CD4-positive, alpha-beta memory T cell (primary cell): ENCODE measurements at regions not wholly inside any gene's neighbourhood (a gene's known extent, or its start where the extent isn't known, plus 50 kb on each side); places are given as distances from the start of the nearest gene placed in this dataset.
"Not testable (repeated sequence)": the region's sequence is repeated elsewhere in the genome, so short reads cannot be mapped to it uniquely, and the experiment has no call there.

Source experiments
- CTCF ChIA-PET: fragments of 350-600 bp; sonication (Branson Sonifier 250); formaldehyde crosslinking; loops from one replicate; lab custom pipeline; 2021; ENCODE audit warnings: inconsistent platforms; ENCODE audit not compliant: partially characterized antibody; lab: Charles Lee
- POLR2A ChIA-PET: fragments of 350-600 bp; sonication (Branson Sonifier 250); formaldehyde crosslinking; loops from one replicate; lab custom pipeline; 2021; ENCODE audit not compliant: partially characterized antibody; lab: Charles Lee
- DNase-seq, 5 donors: peaks; one replicate each; pipeline versions ENCODE4 v3.0.0 to v3.0.0-alpha.2; 2020 to 2022; ENCODE audit warnings: mixed read lengths in 1 of 5
- H3K27ac ChIP-seq: one replicate; pipeline ENCODE4 v1.7.0; 2013; ENCODE audit warnings: low read depth, low read length
- H3K27me3 ChIP-seq: 2 replicates; pipeline ENCODE4 v1.7.0; 2013; ENCODE audit warnings: mild to moderate bottlenecking, low read length, moderate library complexity; ENCODE audit not compliant: insufficient read depth
- H3K36me3 ChIP-seq: 2 replicates; pipeline ENCODE4 v1.7.0; 2013; ENCODE audit warnings: mild to moderate bottlenecking, low read length, moderate library complexity; ENCODE audit not compliant: insufficient read depth
- H3K4me1 ChIP-seq: 2 replicates; pipeline ENCODE4 v1.7.0; 2013; ENCODE audit warnings: mild to moderate bottlenecking, low read length, moderate library complexity; ENCODE audit not compliant: insufficient read depth
- H3K4me3 ChIP-seq, 2 donors: one replicate each; pipeline ENCODE4 v1.7.0; 2013; ENCODE audit warnings: low read length in 2 of 2, mild to moderate bottlenecking in 1 of 2
- H3K9me3 ChIP-seq, 2 donors: one replicate each; pipeline ENCODE4 v1.7.0; 2013; ENCODE audit warnings: low read length in 2 of 2, control low read depth in 1 of 2; ENCODE audit not compliant: control insufficient read depth in 1 of 2
- H3K27ac Mint-ChIP-seq, 7 donors: one replicate each; pipeline ENCODE4 v1.8.0; 2020 to 2021; ENCODE audit warnings: mixed read lengths in 7 of 7, mild to moderate bottlenecking in 6 of 7, inconsistent platforms in 3 of 7, moderate library complexity in 3 of 7
- H3K27me3 Mint-ChIP-seq, 2 donors: one replicate each; pipeline ENCODE4 v1.8.0; 2020 to 2021; ENCODE audit warnings: mixed read lengths in 2 of 2
- H3K36me3 Mint-ChIP-seq, 2 donors: one replicate each; pipeline ENCODE4 v1.8.0; 2020 to 2021; ENCODE audit warnings: mixed read lengths in 2 of 2, inconsistent platforms in 1 of 2, mild to moderate bottlenecking in 1 of 2
- H3K4me1 Mint-ChIP-seq, 4 donors: one replicate each; pipeline ENCODE4 v1.8.0; 2020 to 2021; ENCODE audit warnings: mixed read lengths in 4 of 4, mild to moderate bottlenecking in 1 of 4
- H3K4me3 Mint-ChIP-seq, 8 donors: one replicate each; pipeline ENCODE4 v1.8.0; 2020 to 2021; ENCODE audit warnings: mixed read lengths in 8 of 8, mild to moderate bottlenecking in 7 of 8, moderate library complexity in 6 of 8, inconsistent platforms in 3 of 8
- H3K9me3 Mint-ChIP-seq, 8 donors: one replicate each; pipeline ENCODE4 v1.8.0; 2020 to 2021; ENCODE audit warnings: mixed read lengths in 8 of 8, mild to moderate bottlenecking in 5 of 8, inconsistent platforms in 3 of 8, moderate library complexity in 1 of 8
- intact Hi-C: fragments of 100-400 bp; cut with micrococcal nuclease; formaldehyde crosslinking; loops from one replicate; pipeline ENCODE4 v1.15.1; 2023

DNA sequence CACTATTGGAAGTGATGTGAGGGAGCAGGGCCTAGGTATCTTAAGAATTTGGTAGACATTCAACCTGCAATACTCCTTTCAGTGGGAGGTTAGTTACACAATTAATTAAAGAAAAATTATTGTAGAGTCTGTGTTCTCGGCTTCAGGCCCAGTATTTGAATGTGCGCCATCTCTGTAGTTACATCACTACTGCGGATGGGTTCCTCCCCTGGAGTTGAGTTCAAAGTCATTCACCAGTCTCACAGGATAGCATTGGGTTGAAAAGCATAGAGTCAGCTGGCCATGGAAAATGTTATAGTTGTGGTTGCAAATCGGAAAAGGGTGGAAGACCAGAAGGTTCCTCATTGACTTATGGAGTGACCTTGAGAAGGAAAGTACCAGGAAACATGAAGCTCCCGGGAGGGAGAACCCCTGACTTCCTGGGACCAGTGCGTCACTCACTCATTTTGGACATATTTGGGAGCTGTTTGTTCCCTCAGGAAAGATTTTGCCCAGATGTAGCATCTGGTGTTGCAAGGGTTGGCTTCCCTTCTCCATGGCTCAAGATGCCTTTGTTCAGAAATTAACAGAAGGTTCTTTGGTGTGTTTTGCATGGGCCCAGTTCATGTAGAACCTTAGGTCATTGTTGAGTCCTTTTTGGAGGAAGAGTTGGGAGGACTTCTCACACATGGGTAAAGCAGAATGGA is 111.8 kb downstream of the SRGAP2 start:
- H3K27ac ChIP-seq, H3K4me1 ChIP-seq, H3K4me3 Mint-ChIP-seq, H3K9me3 Mint-ChIP-seq, H3K4me1 Mint-ChIP-seq, H3K4me3 ChIP-seq, H3K36me3 ChIP-seq, H3K27ac Mint-ChIP-seq, H3K27me3 Mint-ChIP-seq, H3K9me3 ChIP-seq, POLR2A ChIA-PET, H3K36me3 Mint-ChIP-seq, intact Hi-C loops, CTCF ChIA-PET, H3K27me3 ChIP-seq: not testable (repeated sequence)
- peak in 1 of 5 donors; percentile 16 for DNase-seq

DNA sequence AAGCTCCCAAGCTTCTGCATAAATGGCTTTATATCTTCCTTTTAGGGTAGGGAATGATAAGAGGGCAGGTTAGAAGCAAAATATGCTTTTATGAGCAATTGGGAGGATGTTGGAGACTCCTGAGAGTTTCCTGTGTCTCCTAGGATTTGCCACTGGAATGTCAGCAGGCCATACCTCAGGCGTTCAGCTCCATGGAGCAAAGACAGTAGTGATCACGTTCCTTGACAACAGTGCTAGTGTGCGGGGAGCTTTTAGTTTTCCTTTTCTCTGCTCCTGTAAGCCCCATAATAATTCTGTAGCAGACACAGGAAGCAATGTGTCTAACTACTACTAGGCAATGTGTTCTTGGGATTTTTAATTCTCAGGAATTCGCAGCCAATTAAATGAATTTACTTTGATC is 113.6 kb downstream of the SRGAP2 start:
- CTCF ChIA-PET, result not testable (repeated sequence)

DNA sequence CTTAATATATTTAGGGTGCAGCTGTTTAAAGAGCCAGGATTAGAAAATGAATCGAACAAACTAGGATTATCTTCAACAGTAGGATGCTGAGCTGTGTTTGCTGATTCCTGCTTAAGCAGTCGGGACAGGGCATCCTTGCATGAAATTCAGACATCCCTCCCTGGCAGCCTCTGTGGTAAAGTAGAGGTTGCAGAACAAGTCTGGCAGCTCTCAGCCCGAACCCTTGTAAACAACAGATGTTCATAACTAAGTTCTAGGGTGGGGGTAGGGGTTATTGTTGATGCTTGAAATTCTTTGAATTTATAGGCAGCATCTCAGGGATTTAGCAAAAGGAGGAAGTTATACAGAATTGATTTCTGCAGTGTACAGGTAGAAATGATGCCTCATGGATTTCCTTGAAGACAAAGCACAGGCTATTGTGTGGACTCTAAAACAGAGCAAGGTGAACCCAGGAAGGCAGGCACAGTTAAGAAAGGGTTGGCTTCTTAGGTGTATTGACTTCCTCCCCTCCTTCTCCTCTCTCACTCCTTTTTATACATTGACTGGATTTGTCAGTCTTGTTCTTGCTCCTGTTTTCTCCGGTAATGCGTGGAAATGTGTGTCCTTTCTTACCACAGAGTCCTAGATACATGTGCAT is 114.7 kb downstream of the SRGAP2 start:
- H3K36me3 Mint-ChIP-seq, H3K4me3 Mint-ChIP-seq, H3K27me3 ChIP-seq, H3K9me3 ChIP-seq, H3K27me3 Mint-ChIP-seq, H3K4me1 ChIP-seq, H3K27ac ChIP-seq, DNase-seq, intact Hi-C loops, H3K9me3 Mint-ChIP-seq, POLR2A ChIA-PET, CTCF ChIA-PET, H3K4me3 ChIP-seq, H3K27ac Mint-ChIP-seq, H3K36me3 ChIP-seq, H3K4me1 Mint-ChIP-seq: not testable (repeated sequence)

More for the DNA sequence above, 113.6 kb downstream of the SRGAP2 start:
- H3K4me3 ChIP-seq, H3K9me3 Mint-ChIP-seq, H3K27me3 Mint-ChIP-seq, H3K36me3 Mint-ChIP-seq, H3K27ac ChIP-seq, intact Hi-C loops, H3K27me3 ChIP-seq, H3K4me3 Mint-ChIP-seq, H3K36me3 ChIP-seq, H3K4me1 ChIP-seq, H3K4me1 Mint-ChIP-seq, H3K9me3 ChIP-seq, H3K27ac Mint-ChIP-seq, POLR2A ChIA-PET, DNase-seq: not testable (repeated sequence)

DNA sequence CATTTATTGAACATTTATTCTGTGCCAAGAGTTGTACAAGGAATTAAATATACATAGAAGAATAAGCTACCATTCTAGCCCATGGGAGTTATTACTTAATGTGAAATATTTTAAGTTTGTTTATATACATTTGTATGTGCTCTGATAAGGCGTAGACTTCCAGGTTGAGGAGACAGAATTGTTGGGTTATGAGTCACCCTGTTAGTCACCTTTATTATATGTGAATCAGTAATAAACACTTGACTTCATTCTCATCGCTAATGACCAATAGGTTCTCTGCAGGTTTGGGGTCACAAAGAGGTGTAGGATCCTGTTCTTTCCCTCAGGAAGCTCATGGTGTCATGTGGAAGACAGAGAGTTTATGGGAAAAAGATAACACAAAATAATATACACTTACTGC is 116.9 kb downstream of the SRGAP2 start:
- H3K36me3 ChIP-seq, DNase-seq, H3K9me3 Mint-ChIP-seq, CTCF ChIA-PET, H3K36me3 Mint-ChIP-seq, H3K27ac Mint-ChIP-seq, H3K27me3 Mint-ChIP-seq, intact Hi-C loops, H3K9me3 ChIP-seq, H3K4me3 ChIP-seq, H3K4me3 Mint-ChIP-seq, H3K4me1 ChIP-seq, H3K27me3 ChIP-seq, H3K4me1 Mint-ChIP-seq, H3K27ac ChIP-seq, POLR2A ChIA-PET: not testable (repeated sequence)

DNA sequence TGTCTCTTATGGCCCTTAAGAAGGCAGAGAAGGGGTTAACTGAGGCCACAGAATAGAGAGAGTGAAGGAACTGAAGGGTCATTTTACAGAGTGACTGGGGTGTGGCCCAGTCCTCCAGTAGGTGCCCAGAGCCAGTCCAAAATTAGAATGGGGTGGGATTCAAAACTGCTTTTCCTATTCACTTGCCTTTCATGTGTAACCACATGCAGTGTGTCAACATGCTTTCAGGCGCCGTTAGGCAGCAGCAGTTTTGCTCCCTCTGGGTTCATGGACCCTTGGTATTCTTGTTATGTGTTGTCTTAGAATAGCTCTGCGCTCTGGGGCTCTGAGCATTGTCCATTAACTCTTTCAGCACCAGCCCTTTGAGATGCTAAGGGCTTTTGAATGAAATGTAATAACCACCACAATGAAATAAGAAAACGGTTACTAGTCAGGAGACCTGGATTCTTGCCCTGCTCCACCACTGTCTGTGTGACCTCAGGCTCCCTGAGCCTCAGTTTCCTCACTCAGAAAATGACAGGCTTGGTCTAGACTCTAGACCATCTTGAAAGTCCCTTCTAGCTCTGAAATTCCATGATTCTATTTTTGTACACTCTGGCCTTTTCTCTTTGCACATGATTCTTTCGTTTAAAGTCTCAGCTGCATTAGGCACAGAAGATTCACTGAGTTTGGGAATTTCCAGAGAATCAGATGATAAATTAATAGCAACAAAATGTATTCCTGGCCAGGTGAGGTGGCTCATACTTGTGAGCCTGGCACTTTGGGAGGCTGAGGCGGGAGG is 123.0 kb downstream of the SRGAP2 start:
- H3K27ac ChIP-seq, H3K27ac Mint-ChIP-seq, H3K4me3 Mint-ChIP-seq, H3K27me3 Mint-ChIP-seq, DNase-seq, H3K4me1 ChIP-seq, H3K36me3 Mint-ChIP-seq, H3K9me3 Mint-ChIP-seq, H3K27me3 ChIP-seq, POLR2A ChIA-PET, CTCF ChIA-PET, H3K36me3 ChIP-seq, H3K4me1 Mint-ChIP-seq, H3K9me3 ChIP-seq, intact Hi-C loops, H3K4me3 ChIP-seq: not testable (repeated sequence)

DNA sequence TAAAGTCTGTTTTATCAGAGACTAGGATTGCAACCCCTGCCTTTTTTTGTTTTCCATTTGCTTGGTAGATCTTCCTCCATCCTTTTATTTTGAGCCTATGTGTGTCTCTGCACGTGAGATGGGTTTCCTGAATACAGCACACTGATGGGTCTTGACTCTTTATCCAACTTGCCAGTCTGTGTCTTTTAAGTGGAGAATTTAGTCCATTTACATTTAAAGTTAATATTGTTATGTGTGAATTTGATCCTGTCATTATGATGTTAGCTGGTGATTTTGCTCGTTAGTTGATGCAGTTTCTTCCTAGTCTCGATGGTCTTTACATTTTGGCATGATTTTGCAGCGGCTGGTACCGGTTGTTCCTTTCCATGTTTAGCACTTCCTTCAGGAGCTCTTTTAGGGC is 128.3 kb downstream of the SRGAP2 start:
- H3K9me3 ChIP-seq, CTCF ChIA-PET, H3K27me3 Mint-ChIP-seq, H3K4me3 Mint-ChIP-seq, H3K4me3 ChIP-seq, H3K4me1 ChIP-seq, H3K4me1 Mint-ChIP-seq, H3K36me3 Mint-ChIP-seq, POLR2A ChIA-PET, intact Hi-C loops, H3K27ac ChIP-seq, H3K27ac Mint-ChIP-seq, H3K9me3 Mint-ChIP-seq, H3K27me3 ChIP-seq, H3K36me3 ChIP-seq, DNase-seq: not testable (repeated sequence)

DNA sequence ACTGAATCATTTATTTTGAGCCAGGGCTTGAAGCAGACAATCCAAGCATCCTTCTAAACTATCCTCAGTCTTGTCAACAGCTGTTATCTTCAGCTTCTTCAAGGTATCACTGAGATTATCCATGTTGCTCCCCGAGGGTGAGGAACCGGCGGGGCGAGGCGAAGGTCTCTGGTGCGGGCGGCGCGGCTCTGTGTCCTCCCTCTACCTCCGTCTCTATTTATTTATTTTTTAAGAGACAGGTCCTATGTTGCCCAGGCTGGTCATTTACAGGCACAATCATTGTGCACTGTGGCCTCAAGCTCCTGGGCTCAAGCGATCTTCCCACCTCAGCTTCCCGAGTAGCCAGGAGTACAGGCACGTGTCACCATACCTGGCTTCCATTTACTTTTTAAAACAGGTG is 130.0 kb downstream of the SRGAP2 start:
- H3K27me3 ChIP-seq, H3K4me1 Mint-ChIP-seq, H3K4me1 ChIP-seq, H3K27me3 Mint-ChIP-seq, H3K27ac ChIP-seq, POLR2A ChIA-PET, H3K4me3 ChIP-seq, H3K27ac Mint-ChIP-seq, H3K9me3 ChIP-seq, intact Hi-C loops, DNase-seq, H3K9me3 Mint-ChIP-seq, H3K36me3 Mint-ChIP-seq, H3K4me3 Mint-ChIP-seq, H3K36me3 ChIP-seq, CTCF ChIA-PET: not testable (repeated sequence)
